Endothelial cell of umbilical vein (primary cell): ENCODE measurements at regions not wholly inside any gene's neighbourhood (a gene's known extent, or its start where the extent isn't known, plus 50 kb on each side); places are given as distances from the start of the nearest gene placed in this dataset.

ENCODE experiments used
- BruUV-seq: library from RNA; stranded (reverse); fragments of 400-500 nt; replicated peaks from 2 replicates; lab custom pipeline; 2021; lab: Mats Ljungman, UMichigan
- CTCF ChIA-PET: fragments of 300-600, 350-600 bp; sonication (Branson Sonifier 250); formaldehyde crosslinking; loops from one replicate; lab custom pipeline; 2021; ENCODE audit warnings: antibody characterized with exemption, inconsistent platforms; lab: Charles Lee
- POLR2A ChIA-PET: fragments of 300-600, 350-600 bp; sonication (Branson Sonifier 250); formaldehyde crosslinking; loops from one replicate; lab custom pipeline; 2021; ENCODE audit warnings: antibody characterized with exemption, inconsistent platforms; lab: Charles Lee
- DNase-seq: peaks from one replicate; pipeline ENCODE4 v3.0.0-alpha.2; 2011; ENCODE audit warnings: low read depth, low spot score
- FAIRE-seq: peaks from 2 replicates; lab custom pipeline; 2011; peaks lifted over from hg19 to GRCh38; lab: Jason Lieb, UNC
- H2AFZ ChIP-seq: 2 replicates; pipeline ENCODE4 v1.6.0; 2012; ENCODE audit warnings: low read depth, low read length, control low read depth, inconsistent platforms
- H3K27ac ChIP-seq: 2 replicates; pipeline ENCODE4 v1.5.1; 2011; ENCODE audit warnings: low read depth, mild to moderate bottlenecking, control low read depth, low read length, moderate library complexity; ENCODE audit not compliant: insufficient read depth
- H3K27me3 ChIP-seq, 2 experiments: 2 replicates each; pipeline versions ENCODE4 v1.6.0 to v1.6.1; 2011; ENCODE audit warnings: low read length in 2 of 2, mixed read lengths in 1 of 2; ENCODE audit not compliant: control insufficient read depth in 2 of 2, insufficient read depth in 2 of 2
- H3K36me3 ChIP-seq, 2 experiments: 2 replicates in 1 of 2; 3 replicates in 1 of 2; pipeline ENCODE4 v1.5.1; 2011; ENCODE audit warnings: low read length in 2 of 2, mild to moderate bottlenecking in 1 of 2, moderate library complexity in 1 of 2; ENCODE audit not compliant: control insufficient read depth in 2 of 2, insufficient read depth in 2 of 2; ENCODE audit errors: extremely low read depth in 1 of 2
- H3K4me1 ChIP-seq: 3 replicates; pipeline ENCODE4 v1.5.1; 2011; ENCODE audit warnings: mild to moderate bottlenecking, low read length; ENCODE audit not compliant: control insufficient read depth, insufficient read depth; ENCODE audit errors: extremely low read depth
- H3K4me2 ChIP-seq: 2 replicates; pipeline ENCODE4 v1.6.1; 2011; ENCODE audit warnings: low read length, control low read depth, mixed read lengths; ENCODE audit not compliant: insufficient read depth
- H3K4me3 ChIP-seq, 3 experiments: fragments of 200-600 bp in 1 of 3; sonication (generic), shearing (Covaris generic) in 1 of 3; replicated peaks in 1 of 3; 2 replicates each; pipeline ENCODE4 v1.5.1; 2011 to 2016; ENCODE audit warnings: control low read depth in 3 of 3, low read length in 3 of 3, mild to moderate bottlenecking in 2 of 3, inconsistent platforms in 1 of 3, low read depth in 1 of 3, moderate library complexity in 1 of 3; ENCODE audit not compliant: insufficient read depth in 1 of 3
- H3K79me2 ChIP-seq: 2 replicates; pipeline ENCODE4 v1.6.0; 2012; ENCODE audit warnings: low read length, inconsistent platforms; ENCODE audit not compliant: control insufficient read depth, insufficient read depth
- H3K9ac ChIP-seq: replicated peaks from 2 replicates; pipeline ENCODE3; 2011; ENCODE audit warnings: low read length, control low read depth; ENCODE audit not compliant: insufficient read depth; ENCODE audit errors: extremely low read depth
- H3K9me1 ChIP-seq: replicated peaks from 3 replicates; pipeline ENCODE4 v1.6.0; 2011; ENCODE audit warnings: mild to moderate bottlenecking, low read length; ENCODE audit not compliant: control insufficient read depth, insufficient read depth; ENCODE audit errors: extremely low read depth
- H3K9me3 ChIP-seq: replicated peaks from 2 replicates; pipeline ENCODE4 v1.5.1; 2012; ENCODE audit warnings: low read length, inconsistent platforms; ENCODE audit not compliant: control insufficient read depth, insufficient read depth
- H4K20me1 ChIP-seq: replicated peaks from 2 replicates; pipeline ENCODE3; 2011; ENCODE audit warnings: mild to moderate bottlenecking, low read length; ENCODE audit not compliant: control insufficient read depth, insufficient read depth; ENCODE audit errors: extremely low read depth
- CTCF ChIP-seq, 2 donors: IDR thresholded peaks; 1 replicate in 1 of 2; 2 replicates in 1 of 2; pipeline ENCODE4 v1.5.1; 2011; ENCODE audit warnings: low read length in 2 of 2, mild to moderate bottlenecking in 2 of 2, moderate library complexity in 2 of 2, control low read depth in 1 of 2, inconsistent platforms in 1 of 2, low read depth in 1 of 2; ENCODE audit not compliant: insufficient read depth in 1 of 2; ENCODE audit errors: extremely low read depth in 1 of 2
- EZH2 ChIP-seq: IDR thresholded peaks from 2 replicates; pipeline ENCODE4 v1.6.1; 2012; ENCODE audit warnings: borderline replicate concordance, low read depth, mild to moderate bottlenecking, moderate library complexity, low read length, inconsistent platforms; ENCODE audit not compliant: severe bottlenecking
- FOS ChIP-seq: IDR thresholded peaks from 2 replicates; pipeline ENCODE4 v1.6.1; 2011; ENCODE audit warnings: mild to moderate bottlenecking, low read length, moderate library complexity, borderline replicate concordance; ENCODE audit not compliant: insufficient read depth
- GATA2 ChIP-seq: IDR thresholded peaks from 2 replicates; pipeline ENCODE4 v1.7.0; 2011; ENCODE audit warnings: low read depth, mild to moderate bottlenecking, moderate library complexity, mixed read lengths, low read length; ENCODE audit not compliant: insufficient read length, insufficient read depth
- JUN ChIP-seq: IDR thresholded peaks from 2 replicates; pipeline ENCODE4 v1.6.1; 2011; ENCODE audit warnings: borderline replicate concordance, low read depth; ENCODE audit not compliant: insufficient read length, insufficient read depth
- MAX ChIP-seq: IDR thresholded peaks from 2 replicates; pipeline ENCODE4 v1.6.1; 2011; ENCODE audit not compliant: insufficient read depth, insufficient read length
- MYC ChIP-seq: IDR thresholded peaks from one replicate; pipeline ENCODE4 v1.6.1; 2011; ENCODE audit warnings: mild to moderate bottlenecking, low read depth, low read length
- POLR2A ChIP-seq: IDR thresholded peaks from 2 replicates; pipeline ENCODE4 v1.6.1; 2012; ENCODE audit warnings: low read depth, mild to moderate bottlenecking, control low read depth, low read length
- POLR2AphosphoS5 ChIP-seq: IDR thresholded peaks from 2 replicates; pipeline ENCODE4 v1.6.1; 2012; ENCODE audit warnings: low read depth, mild to moderate bottlenecking, control low read depth, low read length, moderate library complexity; ENCODE audit not compliant: insufficient read depth
- dilution Hi-C: fragments of 300-500 bp; cut with MboI; formaldehyde crosslinking; loops from one replicate; pipeline ENCODE4 v1.15.0; 2019; ENCODE audit warnings: low sequenced_read_pairs; ENCODE audit not compliant: extremely low pct_ligation_motif_present
- intact Hi-C: fragments of 100-400 bp; cut with micrococcal nuclease; formaldehyde crosslinking; loops from one replicate; pipeline ENCODE4 v1.10.0; 2022

GRCh38 chr4:30929649-30930048, 209.5 kb downstream of the PCDH7 start:
- no peak for DNase-seq
- no peaks in the 10 kb centered on the region for H3K9me3 ChIP-seq
- no peak for FAIRE-seq
- no peaks in the 10 kb centered on the region for H3K36me3 ChIP-seq
- H3K9me1 ChIP-seq = no peaks in the 10 kb centered on the region
- dilution Hi-C loops (no loop called here), intact Hi-C loops (no loop called here)
- no peak overlapping the region for H3K4me3 ChIP-seq
- no TSS peak for BruUV-seq
- no peak overlapping the region for H3K27ac ChIP-seq
- TF ChIP-seq MYC = no peak
- no peak for TF ChIP-seq MAX
- no peak for TF ChIP-seq EZH2
- no peak for TF ChIP-seq CTCF (IDR thresholded peaks at IDR 0.05; ENCODE audit: extremely low read depth in 1 of 2, insufficient read depth in 1 of 2, low read depth in 1 of 2, low read length in 2 of 2)
- TF ChIP-seq JUN = no peak
- no peak for TF ChIP-seq GATA2
- no peak for TF ChIP-seq POLR2AphosphoS5
- TF ChIP-seq FOS = no peak
- TF ChIP-seq POLR2A = no peak
- no peaks in the 10 kb centered on the region for H3K4me1 ChIP-seq
- ChIA-PET CTCF (no interaction called here), POLR2A (no interaction called here)
- H3K27me3 ChIP-seq = no peaks in the 10 kb centered on the region
- H3K9ac ChIP-seq = no peak overlapping the region
- no peaks in the 10 kb centered on the region for H3K79me2 ChIP-seq
- H2AFZ ChIP-seq = no peak overlapping the region
- no peaks in the 10 kb centered on the region for H4K20me1 ChIP-seq
- no peak overlapping the region for H3K4me2 ChIP-seq
